A549 (cell line): ENCODE measurements at regions not wholly inside any gene's neighbourhood (a gene's known extent, or its start where the extent isn't known, plus 50 kb on each side); places are given as distances from the start of the nearest gene placed in this dataset.

Source experiments
- CTCF ChIP-seq: fragments of >200 bp; sonication (Bioruptor Twin); formaldehyde crosslinking; IDR thresholded peaks from 3 replicates; pipeline ENCODE4 v1.5.1; 2016
- EP300 ChIP-seq, 2 experiments: fragments of >200 bp; sonication (Bioruptor Twin); formaldehyde crosslinking; IDR thresholded peaks; 2 replicates in 1 of 2; 3 replicates in 1 of 2; pipeline ENCODE4 v1.6.1; 2016 to 2017
- MAFK ChIP-seq: fragments of 450-650 bp; IDR thresholded peaks from 2 replicates; pipeline ENCODE4 v1.6.1; 2014; ENCODE audit not compliant: partially characterized antibody
- NFE2L2 ChIP-seq: fragments of 150-350 bp; conservative IDR thresholded peaks from 2 replicates; pipeline ENCODE4 v1.6.1; 2014; ENCODE audit warnings: low read length
- NR3C1 ChIP-seq: fragments of >200 bp; sonication (Bioruptor Twin); formaldehyde crosslinking; IDR thresholded peaks from 3 replicates; pipeline ENCODE4 v1.6.1; 2017
- POLR2A ChIP-seq: IDR thresholded peaks from 2 replicates; pipeline ENCODE4 v1.6.1; 2012; ENCODE audit warnings: mild to moderate bottlenecking, low read length
- REST ChIP-seq: fragments of 200-600 bp; sonication (generic); IDR thresholded peaks from 2 replicates; pipeline ENCODE4 v1.6.1; 2016; ENCODE audit warnings: antibody characterized with exemption, mild to moderate bottlenecking, moderate library complexity

DNA sequence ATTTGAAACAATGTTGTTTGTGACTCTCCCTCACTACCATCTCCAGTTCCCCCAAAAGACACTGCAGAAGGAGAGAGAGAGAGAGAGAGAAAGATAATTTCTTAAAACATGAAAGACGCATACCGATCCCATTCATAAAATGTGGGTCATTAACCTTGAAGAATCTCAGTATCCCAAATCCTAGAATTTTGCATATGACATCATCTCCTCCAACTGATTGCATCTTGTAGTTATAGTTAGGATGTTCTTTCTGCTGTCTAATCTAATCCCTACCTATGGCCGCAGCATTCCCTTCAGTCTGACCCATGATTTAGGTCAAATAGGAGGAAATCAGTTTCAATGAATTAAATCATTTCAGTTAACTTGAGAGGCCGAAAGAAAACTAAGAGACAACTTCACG, 142.4 kb upstream of the ETS2 start:
- TF ChIP-seq EP300 (IDR thresholded peaks at IDR 0.05) (no peak), NR3C1 (no peak), CTCF (no peak), POLR2A (no peak), REST (no peak), MAFK (no peak), NFE2L2 (no peak)
